ENCODE measurements at regions not wholly inside any gene's neighbourhood (a gene's known extent, or its start where the extent isn't known, plus 50 kb on each side); places are given as distances from the start of the nearest gene placed in this dataset.

- Histone ChIP-seq H3K9me3 (ENCODE audit: severe bottlenecking) (no peaks in the 10 kb centered on the region), H3K27me3 (ENCODE audit: insufficient read depth, poor library complexity, severe bottlenecking) (no peaks in the 10 kb centered on the region), H3K27ac (ENCODE audit: poor library complexity, severe bottlenecking) (no peak overlapping the region), H3K4me3 (ENCODE audit: severe bottlenecking) (no peak overlapping the region), H3K4me1 (ENCODE audit: insufficient read depth, poor library complexity, severe bottlenecking) (no peaks in the 10 kb centered on the region), H3K36me3 (ENCODE audit: low read depth) (no peaks in the 10 kb centered on the region)
- no peak for DNase-seq (ENCODE audit: low spot score)
- no peak for TF ChIP-seq CTCF (IDR thresholded peaks at IDR 0.05; ENCODE audit: poor library complexity, severe bottlenecking)
- ATAC-seq (ENCODE audit: low read depth) = peak; percentile 86
Observed at GRCh38 chr5:159552751-159553150, 222.5 kb upstream of the IL12B start.

- no peaks in the 10 kb centered on the region for H3K36me3 ChIP-seq (ENCODE audit: low read depth)
- ATAC-seq (ENCODE audit: low read depth) (no peak), DNase-seq (ENCODE audit: low spot score) (no peak)
- no peak overlapping the region for H3K27ac ChIP-seq (ENCODE audit: poor library complexity, severe bottlenecking)
- H3K4me1 ChIP-seq (ENCODE audit: insufficient read depth, poor library complexity, severe bottlenecking) = no peaks in the 10 kb centered on the region
- TF ChIP-seq CTCF (IDR thresholded peaks at IDR 0.05; ENCODE audit: poor library complexity, severe bottlenecking) = no peak
- no peaks in the 10 kb centered on the region for H3K9me3 ChIP-seq (ENCODE audit: severe bottlenecking)
- H3K27me3 ChIP-seq (ENCODE audit: insufficient read depth, poor library complexity, severe bottlenecking) = no peaks in the 10 kb centered on the region
- no peak overlapping the region for H3K4me3 ChIP-seq (ENCODE audit: severe bottlenecking)
Observed at GRCh38 chr5:159553792-159554191, 223.5 kb upstream of the IL12B start.

GRCh38 chr5:159555084-159555483 is 224.8 kb upstream of the IL12B start:
- Histone ChIP-seq H3K27ac (ENCODE audit: poor library complexity, severe bottlenecking) (no peak overlapping the region), H3K4me3 (ENCODE audit: severe bottlenecking) (no peak overlapping the region), H3K9me3 (ENCODE audit: severe bottlenecking) (no peaks in the 10 kb centered on the region), H3K36me3 (ENCODE audit: low read depth) (no peaks in the 10 kb centered on the region), H3K27me3 (ENCODE audit: insufficient read depth, poor library complexity, severe bottlenecking) (no peaks in the 10 kb centered on the region), H3K4me1 (ENCODE audit: insufficient read depth, poor library complexity, severe bottlenecking) (no peaks in the 10 kb centered on the region)
- ATAC-seq (ENCODE audit: low read depth) (no peak), DNase-seq (ENCODE audit: low spot score) (no peak)
- TF ChIP-seq CTCF (IDR thresholded peaks at IDR 0.05; ENCODE audit: poor library complexity, severe bottlenecking) = no peak

GRCh38 chr5:159559337-159559736 is 229.1 kb upstream of the IL12B start:
- DNase-seq (ENCODE audit: low spot score) (no peak), ATAC-seq (ENCODE audit: low read depth) (no peak)
- Histone ChIP-seq H3K36me3 (ENCODE audit: low read depth) (no peaks in the 10 kb centered on the region), H3K27me3 (ENCODE audit: insufficient read depth, poor library complexity, severe bottlenecking) (no peaks in the 10 kb centered on the region), H3K4me3 (ENCODE audit: severe bottlenecking) (no peak overlapping the region), H3K4me1 (ENCODE audit: insufficient read depth, poor library complexity, severe bottlenecking) (no peaks in the 10 kb centered on the region), H3K9me3 (ENCODE audit: severe bottlenecking) (no peaks in the 10 kb centered on the region), H3K27ac (ENCODE audit: poor library complexity, severe bottlenecking) (no peak overlapping the region)
- no peak for TF ChIP-seq CTCF (IDR thresholded peaks at IDR 0.05; ENCODE audit: poor library complexity, severe bottlenecking)

- H3K9me3 ChIP-seq (ENCODE audit: severe bottlenecking) = no peaks in the 10 kb centered on the region
- DNase-seq (ENCODE audit: low spot score) (no peak), ATAC-seq (ENCODE audit: low read depth) (no peak)
- H3K27ac ChIP-seq (ENCODE audit: poor library complexity, severe bottlenecking) = no peak overlapping the region
- H3K36me3 ChIP-seq (ENCODE audit: low read depth) = no peaks in the 10 kb centered on the region
- no peak overlapping the region for H3K4me3 ChIP-seq (ENCODE audit: severe bottlenecking)
- no peaks in the 10 kb centered on the region for H3K4me1 ChIP-seq (ENCODE audit: insufficient read depth, poor library complexity, severe bottlenecking)
- no peak for TF ChIP-seq CTCF (IDR thresholded peaks at IDR 0.05; ENCODE audit: poor library complexity, severe bottlenecking)
- no peaks in the 10 kb centered on the region for H3K27me3 ChIP-seq (ENCODE audit: insufficient read depth, poor library complexity, severe bottlenecking)
Observed at GRCh38 chr5:159560088-159560487, 229.8 kb upstream of the IL12B start.
